ENCODE measurements at regions not wholly inside any gene's neighbourhood (a gene's known extent, or its start where the extent isn't known, plus 50 kb on each side); places are given as distances from the start of the nearest gene placed in this dataset.

GRCh38 chrX:150047818-150048217, 109.5 kb upstream of the EOLA2 start:
- H3K4me3 ChIP-seq = no peak overlapping the region

GRCh38 chrX:150049647-150050046, 111.4 kb upstream of the EOLA2 start:
- intact Hi-C loops (cut with DNase I; ENCODE audit: low total_unique reads) = no loop called here
- no peak overlapping the region for H3K27ac ChIP-seq
- no peak overlapping the region for H3K4me3 ChIP-seq

More at GRCh38 chrX:150047818-150048217, 109.5 kb upstream of the EOLA2 start:
- Histone ChIP-seq H3K9me3 (no peaks in the 10 kb centered on the region), H3K36me3 (no peaks in the 10 kb centered on the region), H3K4me1 (no peaks in the 10 kb centered on the region), H3K27me3 (no peaks in the 10 kb centered on the region), H3K27ac (no peak overlapping the region)
- TF ChIP-seq POLR2A (IDR thresholded peaks at IDR 0.05) = no peak
- no peak for TF ChIP-seq CTCF (IDR thresholded peaks at IDR 0.05)
- intact Hi-C loops (cut with DNase I; ENCODE audit: low total_unique reads) = no loop called here
- DNase-seq = no peak

GRCh38 chrX:150050387-150050786, 112.1 kb upstream of the EOLA2 start:
- Histone ChIP-seq H3K27me3 (no peaks in the 10 kb centered on the region), H3K27ac (no peak overlapping the region), H3K4me1 (no peaks in the 10 kb centered on the region), H3K9me3 (no peaks in the 10 kb centered on the region), H3K4me3 (no peak overlapping the region), H3K36me3 (no peaks in the 10 kb centered on the region)
- intact Hi-C loops (cut with DNase I; ENCODE audit: low total_unique reads) = no loop called here
- DNase-seq = no peak
- TF ChIP-seq POLR2A (IDR thresholded peaks at IDR 0.05) (no peak), CTCF (IDR thresholded peaks at IDR 0.05) (no peak)

More at GRCh38 chrX:150049647-150050046, 111.4 kb upstream of the EOLA2 start:
- TF ChIP-seq CTCF (IDR thresholded peaks at IDR 0.05) = no peak
- no peak for TF ChIP-seq POLR2A (IDR thresholded peaks at IDR 0.05)
- no peaks in the 10 kb centered on the region for H3K4me1 ChIP-seq
- DNase-seq = no peak
- no peaks in the 10 kb centered on the region for H3K36me3 ChIP-seq
- no peaks in the 10 kb centered on the region for H3K9me3 ChIP-seq
- H3K27me3 ChIP-seq = no peaks in the 10 kb centered on the region

GRCh38 chrX:150051096-150051495, 112.8 kb upstream of the EOLA2 start:
- H3K36me3 ChIP-seq = no peaks in the 10 kb centered on the region
- TF ChIP-seq CTCF (IDR thresholded peaks at IDR 0.05) (no peak), POLR2A (IDR thresholded peaks at IDR 0.05) (no peak)
- no peaks in the 10 kb centered on the region for H3K9me3 ChIP-seq
- no peaks in the 10 kb centered on the region for H3K27me3 ChIP-seq
- no peak for DNase-seq
- H3K4me1 ChIP-seq = no peaks in the 10 kb centered on the region
- H3K27ac ChIP-seq = no peak overlapping the region
- no peak overlapping the region for H3K4me3 ChIP-seq
- intact Hi-C loops (cut with DNase I; ENCODE audit: low total_unique reads) = no loop called here

GRCh38 chrX:150052226-150052625, 113.9 kb upstream of the EOLA2 start:
- intact Hi-C loops (cut with DNase I; ENCODE audit: low total_unique reads) = no loop called here
- H3K27ac ChIP-seq = no peak overlapping the region

More at GRCh38 chrX:150052226-150052625, 113.9 kb upstream of the EOLA2 start:
- Histone ChIP-seq H3K9me3 (no peaks in the 10 kb centered on the region), H3K4me3 (no peak overlapping the region), H3K4me1 (no peaks in the 10 kb centered on the region), H3K36me3 (no peaks in the 10 kb centered on the region), H3K27me3 (no peaks in the 10 kb centered on the region)
- TF ChIP-seq CTCF (IDR thresholded peaks at IDR 0.05) = no peak
- no peak for TF ChIP-seq POLR2A (IDR thresholded peaks at IDR 0.05)
- no peak for DNase-seq
